ENCODE measurements at regions not wholly inside any gene's neighbourhood (a gene's known extent, or its start where the extent isn't known, plus 50 kb on each side); places are given as distances from the start of the nearest gene placed in this dataset.

DNA sequence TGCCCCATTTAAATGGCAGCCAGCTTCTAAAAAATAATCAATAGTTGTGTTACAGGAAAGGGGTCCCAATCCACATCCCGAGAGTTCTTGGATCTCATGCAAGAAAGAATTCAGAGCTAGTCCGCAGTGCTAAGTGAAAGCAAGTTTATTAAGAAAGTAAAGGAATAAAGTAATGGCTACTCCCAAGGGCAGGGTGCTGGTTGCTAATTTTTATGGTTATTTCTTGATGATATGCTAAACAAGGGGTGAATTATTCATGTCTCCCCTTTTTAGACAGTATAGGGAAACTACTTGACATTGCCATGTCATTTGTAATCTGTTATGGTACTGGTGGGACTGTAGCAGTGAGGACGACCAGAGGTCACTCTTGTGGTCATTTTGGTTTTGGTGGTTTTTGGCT lies 591.3 kb downstream of the LRFN5 start:
- TF ChIP-seq CTCF (conservative IDR thresholded peaks at IDR 0.05; ENCODE audit: low read depth in 2 of 2) (no peak), CREB1 (CRISPR knock-in tag; IDR thresholded peaks at IDR 0.05; ENCODE audit: low read depth) (no peak), EZH2 (IDR thresholded peaks at IDR 0.05; ENCODE audit: low read depth, unreplicated experiment) (no peak), POLR2AphosphoS5 (IDR thresholded peaks at IDR 0.05; ENCODE audit: low read depth) (no peak), EZH2phosphoT487 (IDR thresholded peaks at IDR 0.05; ENCODE audit: unreplicated experiment) (no peak), NANOG (IDR thresholded peaks at IDR 0.05; ENCODE audit: borderline replicate concordance) (no peak), ZNF331 (CRISPR knock-in tag; IDR thresholded peaks at IDR 0.05; ENCODE audit: low read depth) (no peak), REST (IDR thresholded peaks at IDR 0.05; ENCODE audit: unreplicated experiment) (no peak), JUNB (IDR thresholded peaks at IDR 0.05; ENCODE audit: unreplicated experiment) (no peak), STAT1 (IDR thresholded peaks at IDR 0.05; ENCODE audit: unreplicated experiment) (no peak), ZNF114 (CRISPR knock-in tag; IDR thresholded peaks at IDR 0.05) (no peak)
- TF ChIP-seq, protein P1, sequence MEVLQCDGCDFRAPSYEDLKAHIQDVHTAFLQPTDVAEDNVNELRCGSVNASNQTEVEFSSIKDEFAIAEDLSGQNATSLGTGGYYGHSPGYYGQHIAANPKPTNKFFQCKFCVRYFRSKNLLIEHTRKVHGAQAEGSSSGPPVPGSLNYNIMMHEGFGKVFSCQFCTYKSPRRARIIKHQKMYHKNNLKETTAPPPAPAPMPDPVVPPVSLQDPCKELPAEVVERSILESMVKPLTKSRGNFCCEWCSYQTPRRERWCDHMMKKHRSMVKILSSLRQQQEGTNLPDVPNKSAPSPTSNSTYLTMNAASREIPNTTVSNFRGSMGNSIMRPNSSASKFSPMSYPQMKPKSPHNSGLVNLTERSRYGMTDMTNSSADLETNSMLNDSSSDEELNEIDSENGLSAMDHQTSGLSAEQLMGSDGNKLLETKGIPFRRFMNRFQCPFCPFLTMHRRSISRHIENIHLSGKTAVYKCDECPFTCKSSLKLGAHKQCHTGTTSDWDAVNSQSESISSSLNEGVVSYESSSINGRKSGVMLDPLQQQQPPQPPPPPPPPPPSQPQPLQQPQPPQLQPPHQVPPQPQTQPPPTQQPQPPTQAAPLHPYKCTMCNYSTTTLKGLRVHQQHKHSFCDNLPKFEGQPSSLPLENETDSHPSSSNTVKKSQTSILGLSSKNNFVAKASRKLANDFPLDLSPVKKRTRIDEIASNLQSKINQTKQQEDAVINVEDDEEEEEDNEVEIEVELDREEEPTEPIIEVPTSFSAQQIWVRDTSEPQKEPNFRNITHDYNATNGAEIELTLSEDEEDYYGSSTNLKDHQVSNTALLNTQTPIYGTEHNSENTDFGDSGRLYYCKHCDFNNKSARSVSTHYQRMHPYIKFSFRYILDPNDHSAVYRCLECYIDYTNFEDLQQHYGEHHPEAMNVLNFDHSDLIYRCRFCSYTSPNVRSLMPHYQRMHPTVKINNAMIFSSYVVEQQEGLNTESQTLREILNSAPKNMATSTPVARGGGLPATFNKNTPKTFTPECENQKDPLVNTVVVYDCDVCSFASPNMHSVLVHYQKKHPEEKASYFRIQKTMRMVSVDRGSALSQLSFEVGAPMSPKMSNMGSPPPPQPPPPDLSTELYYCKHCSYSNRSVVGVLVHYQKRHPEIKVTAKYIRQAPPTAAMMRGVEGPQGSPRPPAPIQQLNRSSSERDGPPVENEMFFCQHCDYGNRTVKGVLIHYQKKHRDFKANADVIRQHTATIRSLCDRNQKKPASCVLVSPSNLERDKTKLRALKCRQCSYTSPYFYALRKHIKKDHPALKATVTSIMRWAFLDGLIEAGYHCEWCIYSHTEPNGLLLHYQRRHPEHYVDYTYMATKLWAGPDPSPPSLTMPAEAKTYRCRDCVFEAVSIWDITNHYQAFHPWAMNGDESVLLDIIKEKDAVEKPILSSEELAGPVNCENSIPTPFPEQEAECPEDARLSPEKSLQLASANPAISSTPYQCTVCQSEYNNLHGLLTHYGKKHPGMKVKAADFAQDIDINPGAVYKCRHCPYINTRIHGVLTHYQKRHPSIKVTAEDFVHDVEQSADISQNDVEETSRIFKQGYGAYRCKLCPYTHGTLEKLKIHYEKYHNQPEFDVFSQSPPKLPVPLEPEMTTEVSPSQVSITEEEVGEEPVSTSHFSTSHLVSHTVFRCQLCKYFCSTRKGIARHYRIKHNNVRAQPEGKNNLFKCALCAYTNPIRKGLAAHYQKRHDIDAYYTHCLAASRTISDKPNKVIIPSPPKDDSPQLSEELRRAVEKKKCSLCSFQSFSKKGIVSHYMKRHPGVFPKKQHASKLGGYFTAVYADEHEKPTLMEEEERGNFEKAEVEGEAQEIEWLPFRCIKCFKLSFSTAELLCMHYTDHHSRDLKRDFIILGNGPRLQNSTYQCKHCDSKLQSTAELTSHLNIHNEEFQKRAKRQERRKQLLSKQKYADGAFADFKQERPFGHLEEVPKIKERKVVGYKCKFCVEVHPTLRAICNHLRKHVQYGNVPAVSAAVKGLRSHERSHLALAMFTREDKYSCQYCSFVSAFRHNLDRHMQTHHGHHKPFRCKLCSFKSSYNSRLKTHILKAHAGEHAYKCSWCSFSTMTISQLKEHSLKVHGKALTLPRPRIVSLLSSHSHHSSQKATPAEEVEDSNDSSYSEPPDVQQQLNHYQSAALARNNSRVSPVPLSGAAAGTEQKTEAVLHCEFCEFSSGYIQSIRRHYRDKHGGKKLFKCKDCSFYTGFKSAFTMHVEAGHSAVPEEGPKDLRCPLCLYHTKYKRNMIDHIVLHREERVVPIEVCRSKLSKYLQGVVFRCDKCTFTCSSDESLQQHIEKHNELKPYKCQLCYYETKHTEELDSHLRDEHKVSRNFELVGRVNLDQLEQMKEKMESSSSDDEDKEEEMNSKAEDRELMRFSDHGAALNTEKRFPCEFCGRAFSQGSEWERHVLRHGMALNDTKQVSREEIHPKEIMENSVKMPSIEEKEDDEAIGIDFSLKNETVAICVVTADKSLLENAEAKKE (CRISPR knock-in tag; IDR thresholded peaks at IDR 0.05): no peak
- TF ChIP-seq, protein P2, sequence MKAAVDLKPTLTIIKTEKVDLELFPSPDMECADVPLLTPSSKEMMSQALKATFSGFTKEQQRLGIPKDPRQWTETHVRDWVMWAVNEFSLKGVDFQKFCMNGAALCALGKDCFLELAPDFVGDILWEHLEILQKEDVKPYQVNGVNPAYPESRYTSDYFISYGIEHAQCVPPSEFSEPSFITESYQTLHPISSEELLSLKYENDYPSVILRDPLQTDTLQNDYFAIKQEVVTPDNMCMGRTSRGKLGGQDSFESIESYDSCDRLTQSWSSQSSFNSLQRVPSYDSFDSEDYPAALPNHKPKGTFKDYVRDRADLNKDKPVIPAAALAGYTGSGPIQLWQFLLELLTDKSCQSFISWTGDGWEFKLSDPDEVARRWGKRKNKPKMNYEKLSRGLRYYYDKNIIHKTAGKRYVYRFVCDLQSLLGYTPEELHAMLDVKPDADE (IDR thresholded peaks at IDR 0.05): no peak

Measured in GM23338 (cell line).